Thyroid gland (tissue), 4 donors: ENCODE measurements at regions not wholly inside any gene's neighbourhood (a gene's known extent, or its start where the extent isn't known, plus 50 kb on each side); places are given as distances from the start of the nearest gene placed in this dataset. TPM values are rescaled to one million over a fixed set of nuclear protein-coding genes. Genes with fewer than 3 reads are reported as not detected.

Source experiments
- DNase-seq, 2 donors: peaks; one replicate each; pipeline ENCODE4 v3.0.0-alpha.2; 2019
- H3K27ac ChIP-seq, 3 donors: fragments of 200-600 bp; sonication (generic); 1 replicate in 2 of 3; 2 replicates in 1 of 3; pipeline ENCODE4 v1.5.1; 2016 to 2019; ENCODE audit warnings: mild to moderate bottlenecking in 1 of 3, moderate library complexity in 1 of 3
- H3K27me3 ChIP-seq: fragments of 200-600 bp; sonication (generic); one replicate; pipeline ENCODE4 v1.5.1; 2019
- H3K36me3 ChIP-seq, 2 donors: fragments of 200-600 bp; sonication (generic); one replicate each; pipeline ENCODE4 v1.5.1; 2016 to 2019
- H3K4me1 ChIP-seq, 2 donors: fragments of 200-600 bp; sonication (generic); one replicate each; pipeline ENCODE4 v1.5.1; 2017 to 2019
- H3K4me3 ChIP-seq, 3 donors: fragments of 200-600 bp; sonication (generic); replicated peaks in 1 of 3; 1 replicate in 2 of 3; 2 replicates in 1 of 3; pipeline ENCODE4 v1.5.1; 2016; ENCODE audit warnings: mild to moderate bottlenecking in 1 of 3
- H3K9me3 ChIP-seq: fragments of 200-600 bp; sonication (generic); one replicate; pipeline ENCODE4 v1.5.1; 2017
- POLR2A ChIP-seq, 2 donors: fragments of 450-650 bp; IDR thresholded peaks; one replicate each; pipeline ENCODE4 v1.6.1; 2017; ENCODE audit warnings: antibody characterized with exemption in 2 of 2, mild to moderate bottlenecking in 2 of 2, moderate library complexity in 1 of 2
- WGBS, 2 donors: methylation state at CpG; one replicate each; pipeline ENCODE4 v1.1.5; 2017; 5-methylcytosine and 5-hydroxymethylcytosine counted together
- intact Hi-C: fragments of 100-400 bp; cut with DNase I; formaldehyde crosslinking; loops from one replicate; pipeline ENCODE4 v1.15.1; 2023
- microRNA-seq: library from miRNA; unstranded; fragments of <30 nt; microRNA quantifications from one replicate; pipeline ENCODE4, GENCODE V29; 2016
- small RNA-seq: library from RNA; depleted of rRNA; stranded (forward); fragments of <200 nt; gene quantifications from one replicate; pipeline ENCODE3, GENCODE V24; 2016
- TF ChIP-seq, protein P1 (sequence below), 6 experiments: fragments of 200-600 bp in 3 of 6; fragments of 450-650 bp in 3 of 6; sonication (generic) in 3 of 6; IDR thresholded peaks; one replicate each; pipeline ENCODE4 v1.5.1; 2016 to 2019; ENCODE audit warnings: antibody characterized with exemption in 6 of 6, mild to moderate bottlenecking in 2 of 6, inconsistent platforms in 1 of 6, moderate library complexity in 1 of 6

DNA sequence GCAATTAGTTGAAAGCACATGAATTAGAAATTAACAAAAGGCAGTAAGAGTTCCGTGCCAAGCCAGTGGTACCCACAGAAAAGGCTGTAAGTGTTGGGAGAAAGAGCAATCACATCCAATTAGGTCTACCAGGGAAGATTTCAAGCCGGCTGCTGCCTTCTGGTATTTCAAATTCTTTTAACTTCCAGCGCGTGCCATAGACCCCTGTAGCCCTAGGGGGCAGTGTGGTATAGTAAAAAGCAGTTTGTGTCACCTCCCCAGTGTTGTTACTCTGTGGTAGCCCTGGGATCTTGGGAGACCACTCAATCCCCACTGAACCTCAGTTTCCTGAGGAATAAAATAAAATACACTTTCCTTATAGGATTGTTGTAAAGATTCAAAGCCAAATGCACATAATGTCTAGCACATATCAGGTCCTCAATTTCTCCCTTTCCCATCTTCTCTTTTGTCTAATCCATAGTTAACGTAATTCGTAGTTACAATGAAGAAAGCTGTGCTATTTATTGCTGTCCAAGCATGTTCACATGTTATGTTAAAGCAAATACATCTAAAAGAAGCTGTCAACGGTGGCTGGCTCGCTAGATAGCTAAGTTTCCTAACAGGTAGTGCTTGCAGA, 230.2 kb downstream of the TDRD3 start:
- DNase-seq = peak; percentile 10 to 25
- no peaks in the 10 kb centered on the region for H3K36me3 ChIP-seq
- H3K4me1 ChIP-seq = no peaks in the 10 kb centered on the region
- intact Hi-C loops = no loop called here
- no peaks in the 10 kb centered on the region for H3K27me3 ChIP-seq
- TF ChIP-seq POLR2A (IDR thresholded peaks at IDR 0.05) = no peak
- TF ChIP-seq, protein P1, sequence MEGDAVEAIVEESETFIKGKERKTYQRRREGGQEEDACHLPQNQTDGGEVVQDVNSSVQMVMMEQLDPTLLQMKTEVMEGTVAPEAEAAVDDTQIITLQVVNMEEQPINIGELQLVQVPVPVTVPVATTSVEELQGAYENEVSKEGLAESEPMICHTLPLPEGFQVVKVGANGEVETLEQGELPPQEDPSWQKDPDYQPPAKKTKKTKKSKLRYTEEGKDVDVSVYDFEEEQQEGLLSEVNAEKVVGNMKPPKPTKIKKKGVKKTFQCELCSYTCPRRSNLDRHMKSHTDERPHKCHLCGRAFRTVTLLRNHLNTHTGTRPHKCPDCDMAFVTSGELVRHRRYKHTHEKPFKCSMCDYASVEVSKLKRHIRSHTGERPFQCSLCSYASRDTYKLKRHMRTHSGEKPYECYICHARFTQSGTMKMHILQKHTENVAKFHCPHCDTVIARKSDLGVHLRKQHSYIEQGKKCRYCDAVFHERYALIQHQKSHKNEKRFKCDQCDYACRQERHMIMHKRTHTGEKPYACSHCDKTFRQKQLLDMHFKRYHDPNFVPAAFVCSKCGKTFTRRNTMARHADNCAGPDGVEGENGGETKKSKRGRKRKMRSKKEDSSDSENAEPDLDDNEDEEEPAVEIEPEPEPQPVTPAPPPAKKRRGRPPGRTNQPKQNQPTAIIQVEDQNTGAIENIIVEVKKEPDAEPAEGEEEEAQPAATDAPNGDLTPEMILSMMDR (IDR thresholded peaks at IDR 0.05) = peak in 4 of 6 experiments; percentile 30 to 57 (median 50)
- 53 to 55% methylated on average over 8 of the region's 8 CpGs for WGBS, 2 donors
- no peaks in the 10 kb centered on the region for H3K9me3 ChIP-seq
- H3K27ac ChIP-seq = no peak overlapping the region
- no peak overlapping the region for H3K4me3 ChIP-seq

Small RNA genes in the stretch of these regions (microRNA-seq; reads per million reads assigned to microRNA genes)
- gene MIR3169 = not detected

Small RNA genes in the stretch of these regions (small RNA-seq; reads per million reads assigned to genes)
- gene MIR3169 (not detected), gene RNY3P5 (not detected)
